ENCODE measurements at regions not wholly inside any gene's neighbourhood (a gene's known extent, or its start where the extent isn't known, plus 50 kb on each side); places are given as distances from the start of the nearest gene placed in this dataset.

DNA sequence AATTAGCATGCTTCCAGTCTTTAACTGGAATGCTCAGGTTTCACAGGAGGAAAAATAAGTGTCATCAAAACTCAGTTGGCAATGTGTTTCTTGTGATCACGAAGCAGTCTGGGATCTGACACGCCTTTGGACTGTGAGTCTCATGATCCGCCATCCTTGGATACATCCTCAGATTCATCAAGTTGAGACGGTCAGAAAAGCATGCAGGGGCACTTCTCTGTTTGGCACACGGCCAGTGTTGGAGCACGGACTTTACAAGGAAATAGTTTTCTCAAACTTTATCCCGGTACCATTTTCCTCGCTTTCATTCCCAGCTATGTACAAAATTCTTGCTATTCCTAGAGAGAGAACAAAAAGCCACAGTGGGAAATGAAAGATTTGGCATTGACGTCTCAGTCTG is 88.4 kb upstream of the PARP11 start:
- no peak for DNase-seq (ENCODE audit: low read depth in 2 of 2)

GRCh38 chr12:3959799-3960560 is 86.8 kb upstream of the PARP11 start:
- no peak for DNase-seq (ENCODE audit: low read depth in 2 of 2)

DNA sequence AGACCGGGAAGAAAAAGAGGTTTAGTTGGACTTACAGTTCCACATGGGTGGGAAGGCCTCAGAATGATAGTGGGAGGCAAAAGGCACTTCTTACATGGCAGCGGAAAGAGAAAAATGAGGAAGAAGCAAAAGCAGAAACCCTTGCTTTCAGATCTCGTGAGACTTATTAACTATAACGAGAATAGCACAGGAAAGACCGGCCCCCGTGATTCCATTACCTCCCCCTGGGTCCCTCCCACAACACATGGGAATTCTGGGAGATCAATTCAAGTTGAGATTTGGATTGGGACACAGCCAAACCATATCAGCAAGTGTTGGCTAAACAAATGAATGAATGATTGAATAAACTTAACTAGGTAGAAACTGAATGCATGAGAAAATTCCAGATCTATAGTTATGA is 85.3 kb upstream of the PARP11 start:
- no peak for DNase-seq (ENCODE audit: low read depth in 2 of 2)

- no peak for DNase-seq (ENCODE audit: low read depth in 2 of 2)
Observed at GRCh38 chr12:3951380-3952135, 78.4 kb upstream of the PARP11 start.

DNA sequence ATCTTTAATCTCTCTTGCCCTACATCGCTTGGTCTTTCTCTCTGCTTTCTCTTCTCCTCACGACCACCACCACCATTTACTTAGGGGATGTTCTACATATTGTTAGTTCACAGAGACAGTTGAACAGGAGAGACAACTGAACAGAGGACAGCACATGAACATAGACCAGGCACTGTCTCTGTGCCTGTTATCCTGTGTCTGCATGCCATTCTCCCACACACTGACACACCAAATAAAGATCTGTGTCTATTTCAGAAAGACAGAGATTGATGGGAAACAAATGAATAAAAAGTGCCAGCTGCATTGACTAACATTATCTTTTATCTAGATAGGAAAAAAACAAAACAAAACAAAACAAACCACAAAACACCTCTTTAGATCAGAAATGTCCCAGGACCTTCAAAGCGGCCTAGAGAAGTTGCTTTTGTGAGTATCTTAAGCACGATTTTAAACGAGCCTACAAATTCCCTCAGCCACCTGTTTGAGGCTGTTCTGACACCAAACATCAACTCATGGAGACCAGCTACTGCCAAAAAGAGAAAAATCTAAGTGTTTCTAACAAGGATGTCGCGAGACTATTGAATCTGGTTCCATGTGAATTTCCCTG is 77.6 kb upstream of the PARP11 start:
- no peak for DNase-seq (ENCODE audit: low read depth in 2 of 2)

DNA sequence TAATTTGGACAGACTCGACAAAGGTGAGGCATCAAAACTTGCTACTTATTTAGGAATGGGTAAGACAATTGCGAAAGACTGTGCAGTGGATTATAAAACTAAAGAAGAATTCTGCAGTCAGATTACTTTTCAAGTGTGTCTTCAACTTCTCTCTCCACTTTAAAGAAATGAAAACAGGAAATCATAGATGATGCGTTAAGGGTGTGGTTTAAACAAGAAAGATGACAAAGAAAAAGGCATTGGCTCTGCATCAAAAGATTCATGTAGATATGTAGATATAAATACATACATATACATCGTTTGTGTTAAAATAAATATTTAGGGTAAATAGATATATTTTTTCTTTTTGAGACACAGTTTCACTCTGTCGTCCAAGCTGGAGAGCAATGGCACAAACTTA is 74.6 kb upstream of the PARP11 start:
- no peak for DNase-seq (ENCODE audit: low read depth in 2 of 2)

GRCh38 chr12:3945671-3946070 is 72.5 kb upstream of the PARP11 start:
- no peak for DNase-seq (ENCODE audit: low read depth in 2 of 2)

DNA sequence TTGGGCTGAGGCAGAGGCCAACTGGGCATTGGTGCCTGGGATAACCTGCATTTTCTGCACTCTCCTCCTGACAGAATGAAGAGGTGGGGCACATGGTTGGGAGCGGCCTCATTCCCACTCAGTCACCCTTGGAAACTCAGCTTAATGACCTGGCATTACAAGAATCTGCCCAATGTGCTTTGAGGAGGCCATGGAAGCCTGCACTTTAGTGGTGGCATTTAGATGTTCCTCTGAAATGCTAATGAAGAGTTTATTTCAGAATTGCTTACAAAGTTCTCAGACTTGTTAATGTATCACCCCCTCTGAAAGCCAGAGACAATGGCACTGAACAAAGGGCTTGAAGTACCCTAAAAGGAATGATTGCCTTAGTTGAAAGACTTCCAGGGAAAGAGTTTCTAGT is 71.4 kb upstream of the PARP11 start:
- DNase-seq (ENCODE audit: low read depth in 2 of 2): no peak

DNA sequence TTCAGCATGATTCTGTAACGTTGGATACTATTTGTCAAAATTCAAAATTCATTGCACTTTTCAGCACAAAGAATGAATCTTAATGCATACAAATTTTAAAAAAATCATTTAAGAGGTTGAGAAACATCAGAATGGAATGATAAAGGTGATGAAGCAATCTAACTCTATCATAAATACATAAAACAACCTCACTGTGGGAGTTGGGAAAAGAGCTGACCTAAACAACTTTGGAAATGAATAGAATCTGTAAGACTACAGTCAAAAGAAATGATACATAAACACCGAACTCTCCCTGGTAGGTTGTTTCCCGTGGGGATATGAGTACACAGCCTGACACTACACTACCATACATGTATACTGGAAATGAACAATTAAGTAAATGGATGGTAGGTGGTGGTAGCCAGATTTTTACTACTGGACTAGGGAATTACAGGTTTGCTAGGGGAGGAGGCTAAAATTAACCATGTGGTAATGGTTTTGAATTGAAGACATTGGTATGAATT is 64.9 kb upstream of the PARP11 start:
- DNase-seq (ENCODE audit: low read depth in 2 of 2): no peak

DNA sequence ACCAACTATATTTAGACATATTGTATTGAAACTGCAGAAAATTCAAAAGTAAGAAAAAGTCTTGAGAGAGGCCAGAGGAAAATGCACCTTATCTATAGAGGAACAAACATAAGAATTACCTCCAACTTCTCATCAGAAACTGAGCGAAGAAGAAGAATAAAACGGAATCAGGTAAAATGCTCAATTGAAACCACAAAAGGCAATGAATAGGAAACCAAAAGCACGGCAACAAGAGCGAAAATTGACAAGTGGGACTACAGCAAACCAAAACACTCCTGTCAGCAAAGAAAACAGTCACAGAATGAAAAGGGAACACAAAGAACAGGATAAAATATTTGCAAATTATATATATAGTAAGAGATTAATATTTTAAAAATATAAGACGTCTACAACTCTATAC is 61.9 kb upstream of the PARP11 start:
- no peak for DNase-seq (ENCODE audit: low read depth in 2 of 2)

GRCh38 chr12:3933819-3934192 is 60.6 kb upstream of the PARP11 start:
- no peak for DNase-seq (ENCODE audit: low read depth in 2 of 2)

- DNase-seq (ENCODE audit: low read depth in 2 of 2): no peak
Observed at GRCh38 chr12:3933074-3933818, 60.0 kb upstream of the PARP11 start.

DNA sequence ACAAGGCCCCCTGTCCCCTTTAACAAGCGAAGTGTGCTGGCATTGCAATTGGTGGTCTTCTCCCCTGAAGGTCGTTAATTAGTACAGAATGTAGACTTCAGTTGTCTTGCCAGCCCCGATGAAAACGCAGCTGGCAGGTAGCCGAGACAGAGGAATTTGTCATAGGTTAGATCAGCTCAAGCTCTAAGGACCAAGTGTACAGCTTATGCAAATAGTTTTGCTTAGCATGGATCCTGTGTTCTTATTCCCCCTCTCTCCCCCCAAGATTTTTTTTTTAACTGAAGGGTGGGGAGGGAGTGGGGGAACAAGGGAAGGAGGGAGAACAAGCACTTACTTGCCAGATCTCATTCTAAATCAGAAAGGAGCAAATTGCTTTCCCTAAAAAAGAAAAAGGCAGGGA is 58.6 kb upstream of the PARP11 start:
- DNase-seq (ENCODE audit: low read depth in 2 of 2): no peak

GRCh38 chr12:3931206-3931605 is 58.0 kb upstream of the PARP11 start:
- DNase-seq (ENCODE audit: low read depth in 2 of 2): no peak

DNA sequence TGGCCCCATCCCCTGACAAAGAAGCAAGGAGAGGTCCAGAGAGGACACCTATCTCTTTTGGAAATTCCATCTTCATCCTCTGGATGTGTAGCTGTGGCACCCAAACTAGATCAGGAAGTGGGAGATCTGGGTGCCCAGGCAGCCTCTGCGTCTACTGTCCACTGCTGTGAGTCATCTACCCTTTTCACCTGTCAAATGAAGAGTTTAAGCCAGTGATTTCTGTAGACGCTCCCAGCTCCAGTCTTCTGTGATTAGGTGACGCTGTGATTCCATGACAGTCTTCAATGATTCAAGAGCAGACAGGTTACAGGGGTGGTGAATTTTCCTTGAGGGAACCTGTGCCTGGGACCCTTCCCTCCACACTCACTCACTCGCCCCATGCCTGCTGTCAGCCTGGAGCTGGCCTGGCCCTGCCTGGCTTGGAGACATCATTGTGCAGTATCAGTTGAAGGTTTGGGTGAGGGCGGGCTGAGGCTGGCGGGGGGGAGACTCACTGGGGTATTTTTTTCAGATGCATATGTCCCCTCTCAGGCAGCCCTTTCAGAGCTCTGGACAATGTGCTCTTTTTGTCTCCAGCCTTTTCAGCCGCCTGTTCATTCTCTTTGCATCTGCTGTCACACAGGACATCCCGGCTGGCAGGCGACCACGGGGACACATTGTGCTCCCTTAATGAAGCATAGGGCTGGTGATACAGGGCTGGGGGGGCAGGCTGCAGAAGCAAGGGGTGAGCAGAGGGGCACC is 56.8 kb upstream of the PARP11 start:
- no peak for DNase-seq (ENCODE audit: low read depth in 2 of 2)

- DNase-seq (ENCODE audit: low read depth in 2 of 2): no peak
Observed at GRCh38 chr12:3928538-3929184, 55.5 kb upstream of the PARP11 start.

- no peak for DNase-seq (ENCODE audit: low read depth in 2 of 2)
Observed at GRCh38 chr12:3925621-3926020, 52.4 kb upstream of the PARP11 start.

DNA sequence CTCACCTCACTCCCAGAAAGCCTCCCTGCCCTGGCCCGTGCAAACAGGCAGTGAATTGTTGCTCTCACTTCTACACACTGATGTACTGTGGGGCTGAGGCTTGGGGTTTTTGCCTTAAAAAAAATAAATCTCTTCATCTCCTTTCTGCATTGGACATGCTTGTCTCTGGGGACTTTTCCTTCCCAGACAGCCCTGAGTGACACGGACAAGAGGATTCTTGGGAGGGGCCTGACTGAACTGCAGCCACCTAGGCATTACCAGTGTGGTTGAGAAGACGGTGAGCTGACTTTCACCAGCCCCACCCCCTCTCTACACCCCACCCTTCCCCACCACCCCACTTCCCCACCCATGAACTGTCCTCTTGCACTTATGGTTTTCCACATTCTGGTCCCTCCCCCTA is 51.6 kb upstream of the PARP11 start:
- DNase-seq (ENCODE audit: low read depth in 2 of 2): no peak

- DNase-seq (ENCODE audit: low read depth in 2 of 2): no peak
Observed at GRCh38 chr12:3923021-3923420, 49.8 kb upstream of the PARP11 start.

Measured in activated CD4-positive, alpha-beta T cell treated with anti-CD3 and anti-CD28 coated beads for 24 hours (primary cell).